ENCODE measurements at regions not wholly inside any gene's neighbourhood (a gene's known extent, or its start where the extent isn't known, plus 50 kb on each side); places are given as distances from the start of the nearest gene placed in this dataset.

DNA sequence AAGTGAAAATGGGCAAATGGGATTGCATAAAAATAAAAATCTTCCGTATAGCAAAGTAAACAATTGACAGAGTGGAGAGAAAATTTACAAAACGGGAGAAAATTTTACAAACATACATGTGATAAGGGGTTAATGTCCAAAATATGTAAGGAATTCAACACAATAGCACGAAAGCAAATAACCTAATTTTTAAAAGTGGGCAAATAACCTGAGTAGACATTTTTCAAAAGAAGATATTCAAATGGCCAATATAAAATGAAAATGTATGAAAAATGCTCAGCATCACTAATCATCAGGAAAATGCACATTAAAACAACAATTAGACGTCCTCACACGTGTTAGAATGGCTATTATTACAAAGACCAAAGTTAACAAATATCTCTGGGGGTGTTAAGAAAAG lies 441.5 kb downstream of the HTR1B start:
- Histone ChIP-seq H3K4me3 (ENCODE audit: low read length) (no peak overlapping the region), H3K79me2 (ENCODE audit: low read length) (no peaks in the 10 kb centered on the region), H3K4me2 (ENCODE audit: low read length) (no peak overlapping the region), H3K4me1 (ENCODE audit: low read length) (peaks cover 5% of the 10 kb centered on the region; the same call in 1 of the 2 replicates), H3K36me3 (replicated peaks; ENCODE audit: low read depth, low read length) (no peaks in the 10 kb centered on the region), H3K27ac (ENCODE audit: low read length) (no peak overlapping the region), H2AFZ (ENCODE audit: low read depth, low read length) (no peak overlapping the region), H3K9ac (ENCODE audit: low read length) (no peak overlapping the region), H4K20me1 (ENCODE audit: insufficient read depth, low read length) (no peaks in the 10 kb centered on the region), H3K9me3 (ENCODE audit: insufficient read depth, low read length) (no peaks in the 10 kb centered on the region), H3K27me3 (ENCODE audit: low read depth, low read length) (no peaks in the 10 kb centered on the region)
- no peak for TF ChIP-seq CTCF (IDR thresholded peaks at IDR 0.05; ENCODE audit: low read depth, low read length)
- TF ChIP-seq EZH2phosphoT487 (IDR thresholded peaks at IDR 0.05; ENCODE audit: low read depth), result no peak

DNA sequence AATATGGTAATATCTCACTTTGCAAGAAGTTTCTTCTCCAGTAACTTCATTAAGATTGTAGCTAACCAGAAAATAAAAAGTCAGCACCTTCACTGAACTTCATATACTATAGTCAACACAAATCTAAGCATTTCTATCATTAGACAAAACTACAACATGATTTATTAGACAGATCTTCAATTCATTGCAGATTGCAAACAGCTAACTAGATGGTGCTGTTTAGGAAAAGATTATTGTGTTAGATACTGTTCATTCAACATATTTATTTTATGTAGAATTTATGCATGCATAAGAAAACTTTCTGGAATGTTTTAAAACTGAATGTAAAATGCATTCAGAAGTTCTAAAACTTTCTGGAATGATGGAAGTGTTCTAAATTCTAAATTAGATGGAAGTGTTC lies 442.1 kb downstream of the HTR1B start:
- Histone ChIP-seq H3K9me3 (ENCODE audit: insufficient read depth, low read length) (no peaks in the 10 kb centered on the region), H3K79me2 (ENCODE audit: low read length) (no peaks in the 10 kb centered on the region), H3K27ac (ENCODE audit: low read length) (no peak overlapping the region), H3K27me3 (ENCODE audit: low read depth, low read length) (no peaks in the 10 kb centered on the region), H3K4me2 (ENCODE audit: low read length) (no peak overlapping the region), H4K20me1 (ENCODE audit: insufficient read depth, low read length) (no peaks in the 10 kb centered on the region), H3K9ac (ENCODE audit: low read length) (no peak overlapping the region), H3K4me1 (ENCODE audit: low read length) (peaks cover under 1% of the 10 kb centered on the region; the same call in 1 of the 2 replicates), H3K36me3 (replicated peaks; ENCODE audit: low read depth, low read length) (no peaks in the 10 kb centered on the region), H3K4me3 (ENCODE audit: low read length) (no peak overlapping the region), H2AFZ (ENCODE audit: low read depth, low read length) (no peak overlapping the region)
- TF ChIP-seq CTCF (IDR thresholded peaks at IDR 0.05; ENCODE audit: low read depth, low read length) (peak; percentile 44), EZH2phosphoT487 (IDR thresholded peaks at IDR 0.05; ENCODE audit: low read depth) (no peak)

DNA sequence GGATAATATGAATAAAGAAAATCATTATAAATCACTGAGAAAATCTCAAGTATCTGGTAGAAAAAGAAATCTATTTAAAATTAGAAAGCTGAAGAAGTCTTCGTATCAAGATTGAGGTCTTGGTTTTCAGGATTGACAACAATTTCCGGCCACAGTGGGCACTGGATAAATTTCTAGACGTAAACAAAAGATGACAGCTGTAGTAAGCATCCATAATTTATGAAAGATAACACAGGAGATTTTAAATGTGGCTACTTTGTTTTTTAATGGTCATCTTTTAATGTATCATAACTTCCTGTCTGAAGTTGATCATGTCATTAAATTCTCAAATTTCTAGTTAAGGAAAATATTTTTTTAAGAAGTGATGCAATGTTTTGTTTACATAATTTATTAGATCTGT lies 444.2 kb downstream of the HTR1B start:
- H3K79me2 ChIP-seq (ENCODE audit: low read length), result no peaks in the 10 kb centered on the region
- TF ChIP-seq EZH2phosphoT487 (IDR thresholded peaks at IDR 0.05; ENCODE audit: low read depth) (no peak), CTCF (IDR thresholded peaks at IDR 0.05; ENCODE audit: low read depth, low read length) (no peak)
- H2AFZ ChIP-seq (ENCODE audit: low read depth, low read length), result no peak overlapping the region
- no peaks in the 10 kb centered on the region for H4K20me1 ChIP-seq (ENCODE audit: insufficient read depth, low read length)
- H3K9me3 ChIP-seq (ENCODE audit: insufficient read depth, low read length), result no peaks in the 10 kb centered on the region
- no peak overlapping the region for H3K27ac ChIP-seq (ENCODE audit: low read length)
- peaks cover 5% of the 10 kb centered on the region; the same call in 1 of the 2 replicates for H3K4me1 ChIP-seq (ENCODE audit: low read length)
- H3K36me3 ChIP-seq (replicated peaks; ENCODE audit: low read depth, low read length), result no peaks in the 10 kb centered on the region
- H3K4me2 ChIP-seq (ENCODE audit: low read length), result no peak overlapping the region
- no peaks in the 10 kb centered on the region for H3K27me3 ChIP-seq (ENCODE audit: low read depth, low read length)
- no peak overlapping the region for H3K9ac ChIP-seq (ENCODE audit: low read length)
- no peak overlapping the region for H3K4me3 ChIP-seq (ENCODE audit: low read length)

DNA sequence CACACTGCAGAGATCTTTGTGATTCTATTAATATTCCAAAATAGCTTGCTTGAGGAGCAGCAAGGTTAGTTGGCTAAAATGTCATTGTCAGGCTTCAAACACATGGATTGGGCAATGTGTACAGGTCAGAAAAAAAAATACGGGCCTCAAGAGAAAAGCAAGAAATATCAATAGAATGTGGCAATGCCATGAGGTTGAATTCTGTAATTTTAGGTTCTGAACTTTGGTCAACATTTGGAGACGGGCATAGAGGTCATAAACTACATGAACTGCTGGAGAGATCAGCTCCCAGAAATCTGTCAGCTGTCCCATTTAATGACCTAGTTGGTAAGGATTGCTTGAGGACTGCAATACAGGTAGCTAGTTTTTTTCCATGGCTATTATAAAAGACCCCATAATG lies 445.8 kb downstream of the HTR1B start:
- Histone ChIP-seq H3K9me3 (ENCODE audit: insufficient read depth, low read length) (no peaks in the 10 kb centered on the region), H3K4me3 (ENCODE audit: low read length) (no peak overlapping the region), H3K27me3 (ENCODE audit: low read depth, low read length) (no peaks in the 10 kb centered on the region), H2AFZ (ENCODE audit: low read depth, low read length) (no peak overlapping the region), H4K20me1 (ENCODE audit: insufficient read depth, low read length) (no peaks in the 10 kb centered on the region), H3K4me2 (ENCODE audit: low read length) (no peak overlapping the region), H3K9ac (ENCODE audit: low read length) (no peak overlapping the region), H3K27ac (ENCODE audit: low read length) (no peak overlapping the region), H3K79me2 (ENCODE audit: low read length) (no peaks in the 10 kb centered on the region), H3K36me3 (replicated peaks; ENCODE audit: low read depth, low read length) (no peaks in the 10 kb centered on the region), H3K4me1 (ENCODE audit: low read length) (peaks cover 5% of the 10 kb centered on the region; the same call in 1 of the 2 replicates)
- TF ChIP-seq EZH2phosphoT487 (IDR thresholded peaks at IDR 0.05; ENCODE audit: low read depth) (no peak), CTCF (IDR thresholded peaks at IDR 0.05; ENCODE audit: low read depth, low read length) (no peak)

All from OCI-LY3 (cell line).